Smooth muscle cell (in vitro differentiated cells): ENCODE measurements at regions not wholly inside any gene's neighbourhood (a gene's known extent, or its start where the extent isn't known, plus 50 kb on each side); places are given as distances from the start of the nearest gene placed in this dataset.

Source experiments
- DNase-seq: peaks from one replicate; lab custom pipeline; 2025; ENCODE audit not compliant: unreplicated experiment; lab: John Stamatoyannopoulos, UW
- H2AFZ ChIP-seq: fragments of 200-600 bp; sonication (generic); 2 replicates; pipeline ENCODE4 v1.6.0; 2016; ENCODE audit warnings: antibody characterized with exemption, low read depth, mild to moderate bottlenecking
- H3F3A ChIP-seq: fragments of 200-600 bp; sonication (generic); 2 replicates; pipeline ENCODE4 v1.6.0; 2017; ENCODE audit warnings: antibody characterized with exemption, low read depth
- H3K27ac ChIP-seq: fragments of 200-600 bp; sonication (generic); 2 replicates; pipeline ENCODE4 v1.5.1; 2016; ENCODE audit warnings: low read depth, mild to moderate bottlenecking
- H3K27me3 ChIP-seq: fragments of 200-600 bp; sonication (generic); 2 replicates; pipeline ENCODE4 v1.6.1; 2016; ENCODE audit warnings: low read depth, mild to moderate bottlenecking
- H3K36me3 ChIP-seq: fragments of 200-600 bp; sonication (generic); 2 replicates; pipeline ENCODE4 v1.5.1; 2016; ENCODE audit warnings: low read depth
- H3K4me1 ChIP-seq: fragments of 200-600 bp; sonication (generic); 2 replicates; pipeline ENCODE4 v1.5.1; 2016; ENCODE audit warnings: low read depth
- H3K4me2 ChIP-seq: fragments of 200-600 bp; sonication (generic); 2 replicates; pipeline ENCODE4 v1.6.0; 2016; ENCODE audit warnings: mild to moderate bottlenecking
- H3K4me3 ChIP-seq: fragments of 200-600 bp; sonication (generic); 2 replicates; pipeline ENCODE4 v1.5.1; 2016; ENCODE audit warnings: mild to moderate bottlenecking
- H3K79me2 ChIP-seq: fragments of 200-600 bp; sonication (generic); 2 replicates; pipeline ENCODE4 v1.6.0; 2016; ENCODE audit warnings: low read depth, mild to moderate bottlenecking
- H3K9ac ChIP-seq: fragments of 200-600 bp; sonication (generic); 2 replicates; pipeline ENCODE4 v1.6.0; 2016; ENCODE audit warnings: low read depth
- H3K9me3 ChIP-seq: fragments of 200-600 bp; sonication (generic); replicated peaks from 2 replicates; pipeline ENCODE4 v1.5.1; 2016; ENCODE audit warnings: low read depth
- H4K20me1 ChIP-seq: fragments of 200-600 bp; sonication (generic); 2 replicates; pipeline ENCODE4 v1.6.0; 2016; ENCODE audit warnings: low read depth
- WGBS: methylation state at CpG from one replicate; pipeline ENCODE4 v1.1.7; 2016; ENCODE audit warnings: low lambda C conversion rate; 5-methylcytosine and 5-hydroxymethylcytosine counted together
- TF ChIP-seq, protein P1 (sequence below): fragments of 200-600 bp; sonication (generic); IDR thresholded peaks from 2 replicates; pipeline ENCODE4 v1.5.1; 2017; ENCODE audit warnings: borderline replicate concordance, mild to moderate bottlenecking, antibody characterized with exemption; ENCODE audit not compliant: insufficient read depth, poor library complexity, severe bottlenecking

GRCh38 chr2:237231593-237231992 lies 145.9 kb downstream of the COPS8 start:
- no peak overlapping the region for H2AFZ ChIP-seq
- H3K79me2 ChIP-seq: peaks cover 9% of the 10 kb centered on the region
- WGBS: 42% methylated on average over 9 of the region's 9 CpGs
- peaks cover 36% of the 10 kb centered on the region for H3F3A ChIP-seq
- H4K20me1 ChIP-seq: no peaks in the 10 kb centered on the region
- no peaks in the 10 kb centered on the region for H3K36me3 ChIP-seq
- H3K4me1 ChIP-seq: peaks cover 16% of the 10 kb centered on the region
- no peaks in the 10 kb centered on the region for H3K9me3 ChIP-seq
- peak overlapping the region; percentile 33 for H3K4me2 ChIP-seq
- H3K4me3 ChIP-seq: no peak overlapping the region
- TF ChIP-seq, protein P1, sequence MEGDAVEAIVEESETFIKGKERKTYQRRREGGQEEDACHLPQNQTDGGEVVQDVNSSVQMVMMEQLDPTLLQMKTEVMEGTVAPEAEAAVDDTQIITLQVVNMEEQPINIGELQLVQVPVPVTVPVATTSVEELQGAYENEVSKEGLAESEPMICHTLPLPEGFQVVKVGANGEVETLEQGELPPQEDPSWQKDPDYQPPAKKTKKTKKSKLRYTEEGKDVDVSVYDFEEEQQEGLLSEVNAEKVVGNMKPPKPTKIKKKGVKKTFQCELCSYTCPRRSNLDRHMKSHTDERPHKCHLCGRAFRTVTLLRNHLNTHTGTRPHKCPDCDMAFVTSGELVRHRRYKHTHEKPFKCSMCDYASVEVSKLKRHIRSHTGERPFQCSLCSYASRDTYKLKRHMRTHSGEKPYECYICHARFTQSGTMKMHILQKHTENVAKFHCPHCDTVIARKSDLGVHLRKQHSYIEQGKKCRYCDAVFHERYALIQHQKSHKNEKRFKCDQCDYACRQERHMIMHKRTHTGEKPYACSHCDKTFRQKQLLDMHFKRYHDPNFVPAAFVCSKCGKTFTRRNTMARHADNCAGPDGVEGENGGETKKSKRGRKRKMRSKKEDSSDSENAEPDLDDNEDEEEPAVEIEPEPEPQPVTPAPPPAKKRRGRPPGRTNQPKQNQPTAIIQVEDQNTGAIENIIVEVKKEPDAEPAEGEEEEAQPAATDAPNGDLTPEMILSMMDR: no peak
- no peak for DNase-seq
- H3K27me3 ChIP-seq: no peaks in the 10 kb centered on the region
- H3K27ac ChIP-seq: peak overlapping the region; percentile 74
- H3K9ac ChIP-seq: no peak overlapping the region

DNA sequence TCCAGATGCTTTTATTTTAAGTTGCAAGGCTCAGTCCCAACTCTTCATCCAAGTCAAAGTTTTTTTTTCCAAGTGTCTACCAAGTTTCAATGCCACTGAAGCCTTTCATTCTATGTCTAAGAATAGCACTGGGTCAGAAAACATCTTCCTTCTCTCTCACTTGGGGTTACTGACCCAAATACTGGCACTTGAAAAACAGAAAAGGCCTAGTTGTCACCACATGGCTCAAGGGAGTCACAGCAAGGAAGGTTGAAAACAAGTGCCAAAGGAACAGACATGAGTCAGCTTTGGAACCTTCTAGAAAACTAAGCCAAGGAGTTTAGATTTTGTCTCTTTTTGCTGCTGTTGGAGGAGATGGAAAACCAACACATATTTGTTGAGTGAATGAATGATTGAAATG lies 146.5 kb downstream of the COPS8 start:
- DNase-seq: no peak
- Histone ChIP-seq H3K9ac (no peak overlapping the region), H3K79me2 (peaks cover 9% of the 10 kb centered on the region), H4K20me1 (no peaks in the 10 kb centered on the region), H3F3A (peaks cover 36% of the 10 kb centered on the region), H3K27ac (peak overlapping the region; percentile 74), H3K9me3 (no peaks in the 10 kb centered on the region), H3K4me2 (no peak overlapping the region), H2AFZ (no peak overlapping the region), H3K36me3 (no peaks in the 10 kb centered on the region), H3K4me3 (no peak overlapping the region), H3K27me3 (no peaks in the 10 kb centered on the region), H3K4me1 (peaks cover 20% of the 10 kb centered on the region)
- TF ChIP-seq, protein P1: no peak

GRCh38 chr2:237234268-237234667 lies 148.6 kb downstream of the COPS8 start:
- Histone ChIP-seq H3K9me3 (no peaks in the 10 kb centered on the region), H3K36me3 (no peaks in the 10 kb centered on the region), H3K4me2 (no peak overlapping the region), H4K20me1 (no peaks in the 10 kb centered on the region), H3K9ac (no peak overlapping the region), H2AFZ (no peak overlapping the region), H3K4me3 (no peak overlapping the region), H3K4me1 (peaks cover 12% of the 10 kb centered on the region), H3F3A (peaks cover 30% of the 10 kb centered on the region), H3K27ac (peak overlapping the region; percentile 98), H3K79me2 (peaks cover 8% of the 10 kb centered on the region), H3K27me3 (no peaks in the 10 kb centered on the region)
- WGBS: 92% methylated on average over 2 of the region's 2 CpGs
- no peak for DNase-seq
- TF ChIP-seq, protein P1: no peak

DNA sequence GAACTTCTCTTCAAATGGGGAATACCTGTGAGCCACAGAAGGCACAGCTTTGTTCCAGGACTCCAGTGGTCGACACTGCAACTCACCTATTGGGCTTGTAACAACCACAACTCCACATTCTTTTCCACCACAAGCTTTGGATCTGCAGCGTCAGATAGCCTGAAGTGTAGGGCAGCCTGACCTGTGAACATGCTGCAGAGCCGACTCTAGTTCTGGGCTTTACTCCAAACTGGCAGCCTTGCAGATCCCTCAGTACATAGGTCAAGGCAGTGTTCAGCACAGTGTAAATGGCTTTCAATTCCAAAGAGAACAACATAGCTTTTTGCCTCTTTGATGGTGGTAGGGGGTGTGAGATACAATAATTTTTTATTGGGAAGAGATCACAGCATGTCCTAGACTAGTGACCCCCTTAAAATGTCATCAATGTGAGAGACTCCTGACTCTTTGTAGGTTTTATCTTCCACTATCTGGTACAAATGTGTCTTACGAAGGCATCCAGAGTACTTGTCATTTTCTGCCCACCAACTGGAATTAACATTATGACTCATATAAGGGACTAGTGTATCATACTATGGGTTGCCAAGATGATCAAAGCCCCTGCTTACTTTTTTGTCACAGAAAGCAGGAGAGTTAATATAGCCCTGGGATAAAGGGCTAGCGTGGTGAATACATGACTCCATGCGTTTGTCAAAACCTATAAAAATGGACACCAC lies 149.8 kb downstream of the COPS8 start:
- H2AFZ ChIP-seq: no peak overlapping the region
- H3K9ac ChIP-seq: peak overlapping the region; percentile 76
- H3F3A ChIP-seq: peaks cover 30% of the 10 kb centered on the region
- no peaks in the 10 kb centered on the region for H3K9me3 ChIP-seq
- H3K4me3 ChIP-seq: no peak overlapping the region
- H3K27ac ChIP-seq: peak overlapping the region; percentile 98
- TF ChIP-seq, protein P1: no peak
- H3K36me3 ChIP-seq: no peaks in the 10 kb centered on the region
- no peaks in the 10 kb centered on the region for H4K20me1 ChIP-seq
- peak overlapping the region; percentile 42 for H3K4me2 ChIP-seq
- no peaks in the 10 kb centered on the region for H3K79me2 ChIP-seq
- H3K27me3 ChIP-seq: no peaks in the 10 kb centered on the region
- H3K4me1 ChIP-seq: peaks cover 12% of the 10 kb centered on the region
- DNase-seq: no peak
- 8% methylated on average over 6 of the region's 6 CpGs for WGBS
